ENCODE measurements at regions not wholly inside any gene's neighbourhood (a gene's known extent, or its start where the extent isn't known, plus 50 kb on each side); places are given as distances from the start of the nearest gene placed in this dataset.
"Not testable (repeated sequence)": the region's sequence is repeated elsewhere in the genome, so short reads cannot be mapped to it uniquely, and the experiment has no call there.

DNA sequence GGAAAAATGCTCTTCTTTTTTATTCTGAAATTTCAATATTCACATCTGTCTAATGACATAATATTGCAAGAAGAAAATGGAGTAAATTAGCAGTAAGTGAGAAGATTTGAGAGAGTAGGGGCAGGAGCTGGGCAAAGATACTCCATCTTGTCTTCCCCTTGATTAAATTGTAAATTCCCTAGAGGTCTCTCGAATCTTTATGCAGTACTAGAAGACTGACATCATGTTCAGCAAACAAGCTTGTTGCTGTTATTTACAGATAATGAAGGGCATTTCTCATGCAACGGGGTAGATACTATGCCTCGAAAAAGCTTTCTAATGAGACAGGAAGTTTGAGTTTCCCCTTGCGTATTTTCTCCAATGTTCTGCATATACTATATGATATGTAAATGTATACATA lies 306.9 kb upstream of the PTCHD4 start:
- DNase-seq (ENCODE audit: low read depth, low spot score) = no peak

DNA sequence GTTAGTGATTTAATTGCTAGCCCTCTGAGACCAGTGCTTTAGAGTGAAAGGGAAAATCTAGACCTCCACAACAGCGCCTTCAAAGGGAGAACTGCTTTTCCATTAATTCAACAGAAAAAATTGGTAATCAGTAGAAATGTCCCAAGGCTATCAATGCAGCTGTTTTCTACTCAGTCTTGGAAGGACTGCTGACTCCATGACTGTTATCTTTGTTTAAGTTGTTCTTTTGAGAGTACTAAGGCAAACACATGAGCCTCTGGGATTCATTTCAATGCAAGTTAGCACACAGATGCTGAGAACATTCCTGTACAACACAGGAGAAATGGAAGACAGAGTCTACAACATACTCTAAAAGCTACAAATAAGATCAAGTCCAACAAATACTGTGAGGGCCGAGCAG lies 301.7 kb upstream of the PTCHD4 start:
- DNase-seq (ENCODE audit: low read depth, low spot score) = no peak

DNA sequence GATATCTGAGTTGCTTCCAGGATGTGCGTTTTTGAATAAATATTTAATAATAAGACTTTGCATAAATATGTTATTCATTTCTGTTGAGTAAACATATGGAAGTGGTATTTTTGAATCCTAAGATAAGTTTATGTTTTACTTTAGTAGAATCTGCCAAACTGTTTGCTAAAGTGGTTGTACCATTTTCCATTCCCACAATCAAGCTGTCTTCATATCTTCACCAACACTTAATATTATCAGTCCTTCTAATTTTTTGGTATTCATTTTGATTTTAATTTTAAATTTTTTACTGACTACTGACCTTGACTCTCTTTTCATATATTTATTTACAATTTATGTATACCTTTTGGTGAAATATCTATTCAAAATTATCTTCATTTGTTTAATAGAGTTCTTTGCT lies 293.9 kb upstream of the PTCHD4 start:
- no peak for DNase-seq (ENCODE audit: low read depth, low spot score)

DNA sequence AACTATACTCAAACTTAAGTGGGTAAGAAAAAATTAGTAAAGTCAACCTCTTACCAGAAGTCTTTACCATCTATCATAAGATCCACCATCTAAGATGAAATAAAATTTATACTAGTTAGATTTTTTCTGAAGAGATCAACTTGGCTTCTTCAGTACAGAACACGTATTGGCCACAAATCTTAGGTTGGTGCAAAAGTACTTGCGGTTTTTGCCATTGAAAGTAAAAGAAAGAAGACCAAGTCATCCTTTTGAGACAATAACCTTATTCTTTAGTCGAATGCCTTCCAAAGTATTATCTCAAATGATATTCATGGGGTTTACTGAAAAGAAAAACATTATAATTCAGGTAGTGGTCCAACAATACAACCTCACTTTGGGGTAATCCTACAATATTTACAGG lies 292.6 kb upstream of the PTCHD4 start:
- DNase-seq (ENCODE audit: low read depth, low spot score) = no peak

DNA sequence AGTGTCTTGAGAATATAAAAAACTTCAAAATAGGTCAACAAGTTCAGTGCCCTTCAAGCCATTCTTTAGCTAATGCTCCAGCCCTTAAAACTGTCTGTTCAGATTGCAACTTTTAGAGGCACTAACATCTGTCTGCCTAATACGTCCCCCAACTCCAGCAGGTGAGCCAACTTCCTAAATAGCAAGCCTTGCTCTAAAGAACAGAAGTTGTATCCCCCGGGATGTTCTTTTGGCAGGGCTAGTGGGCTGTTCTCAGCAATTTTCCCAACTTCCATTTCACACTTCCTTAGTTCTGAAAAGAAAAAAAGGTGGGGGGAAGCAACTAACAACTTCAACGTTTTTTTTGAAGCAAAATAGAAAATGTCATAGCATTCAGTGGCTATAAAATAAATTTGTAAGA lies 290.0 kb upstream of the PTCHD4 start:
- no peak for DNase-seq (ENCODE audit: low read depth, low spot score)

DNA sequence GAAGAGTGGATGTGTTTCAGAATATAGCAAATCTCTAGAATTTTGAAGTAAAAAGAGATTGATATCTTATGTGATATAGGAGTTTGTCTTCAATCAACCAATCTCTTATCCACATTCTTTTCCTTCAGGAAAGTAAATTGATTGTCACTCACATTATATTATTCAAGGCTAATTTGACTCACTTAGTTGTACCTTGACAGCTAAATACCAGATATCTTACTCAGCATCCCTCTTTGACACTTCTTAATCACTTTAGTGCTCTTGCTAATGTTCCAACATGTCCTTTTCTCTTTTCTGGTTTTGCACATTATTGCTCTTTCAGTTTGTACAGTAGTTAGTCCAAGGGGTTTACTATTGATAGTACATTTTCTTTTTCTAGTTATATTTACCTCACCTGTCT lies 286.9 kb upstream of the PTCHD4 start:
- no peak for DNase-seq (ENCODE audit: low read depth, low spot score)

DNA sequence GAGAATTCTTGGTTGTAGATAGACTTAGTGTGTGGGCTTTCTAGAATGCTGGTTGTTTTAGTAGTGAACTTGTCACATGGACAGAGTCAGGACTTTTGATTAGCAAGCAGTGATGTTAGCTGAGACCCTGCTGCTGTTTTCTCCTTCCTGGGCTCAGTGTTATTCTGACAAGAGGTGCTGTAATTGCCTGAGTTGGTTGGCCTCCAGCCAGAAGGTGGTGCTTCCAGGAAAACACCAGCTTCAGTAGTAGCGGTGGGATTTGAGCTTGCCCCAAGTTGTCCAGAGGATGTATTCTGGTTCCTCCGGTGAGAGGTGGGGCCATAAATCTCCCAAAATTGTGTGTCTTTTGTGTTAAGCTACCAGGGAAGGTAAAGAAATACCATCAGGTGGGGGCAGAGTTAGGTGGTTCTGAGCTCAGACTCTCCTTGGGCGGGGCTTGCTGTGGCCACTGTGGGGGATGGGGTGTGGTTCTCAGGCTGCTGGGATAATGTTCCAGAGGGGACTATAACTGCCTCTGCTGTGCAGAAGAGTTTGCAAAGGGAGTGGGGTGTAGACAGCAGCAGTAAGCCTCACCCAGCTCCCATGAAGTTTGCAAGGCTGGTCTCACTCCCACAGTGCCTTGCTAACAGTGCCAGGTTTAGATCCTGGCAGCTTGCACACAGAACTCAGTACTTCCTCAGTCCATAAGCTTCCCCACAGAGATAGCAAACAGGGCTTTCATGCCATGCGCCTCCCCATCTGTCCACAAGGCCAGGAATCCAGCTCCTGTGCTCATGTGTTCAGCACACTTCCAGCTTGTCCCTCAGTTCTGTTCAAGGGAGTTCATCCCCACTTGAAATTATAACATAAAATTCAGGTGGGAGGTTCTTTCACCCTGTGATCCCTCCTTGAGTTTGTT lies 278.4 kb upstream of the PTCHD4 start:
- DNase-seq (ENCODE audit: low read depth, low spot score) = no peak

DNA sequence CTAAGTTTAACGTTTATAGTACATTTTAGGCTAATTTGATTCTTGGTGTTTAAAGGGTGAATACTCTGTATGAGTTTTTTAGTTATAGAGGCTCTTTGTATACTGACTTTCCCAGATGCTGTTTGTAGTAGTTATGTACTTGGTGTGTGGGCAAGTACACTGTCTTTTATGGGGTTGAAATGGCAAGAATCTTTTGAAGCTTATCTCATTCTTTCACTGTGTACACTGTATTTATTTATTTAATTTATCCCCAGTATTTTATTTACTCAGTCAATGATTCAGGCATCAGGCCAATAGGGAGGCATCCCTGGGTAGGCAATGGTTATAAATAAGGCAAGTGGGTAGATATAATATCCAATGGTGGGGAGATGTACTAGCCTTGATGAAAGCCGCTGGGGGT lies 277.0 kb upstream of the PTCHD4 start:
- DNase-seq (ENCODE audit: low read depth, low spot score) = no peak

DNA sequence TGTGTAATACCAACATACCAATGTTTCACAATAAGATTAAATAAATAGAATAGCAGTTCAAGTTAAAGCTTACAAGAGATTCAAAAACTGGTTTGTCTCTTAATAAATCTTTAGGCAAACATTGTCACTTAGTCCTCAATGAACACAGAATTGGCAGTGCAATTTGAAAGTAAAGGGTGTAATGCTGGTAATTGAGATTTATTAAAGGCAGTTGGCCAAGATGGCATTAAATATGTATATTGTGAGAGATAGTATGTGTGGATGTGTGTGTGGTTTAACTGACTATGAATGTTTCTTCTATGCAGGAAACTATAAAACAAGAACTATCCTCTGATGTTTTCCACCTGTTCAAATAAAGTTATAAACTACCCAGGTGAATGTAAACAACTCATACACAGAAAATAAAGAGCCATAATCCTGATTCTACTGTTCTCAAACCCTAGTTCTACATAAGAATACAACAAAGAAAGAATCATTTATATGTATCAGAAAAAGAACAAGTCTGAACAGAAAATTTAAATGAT lies 267.9 kb upstream of the PTCHD4 start:
- DNase-seq (ENCODE audit: low read depth, low spot score) = no peak

DNA sequence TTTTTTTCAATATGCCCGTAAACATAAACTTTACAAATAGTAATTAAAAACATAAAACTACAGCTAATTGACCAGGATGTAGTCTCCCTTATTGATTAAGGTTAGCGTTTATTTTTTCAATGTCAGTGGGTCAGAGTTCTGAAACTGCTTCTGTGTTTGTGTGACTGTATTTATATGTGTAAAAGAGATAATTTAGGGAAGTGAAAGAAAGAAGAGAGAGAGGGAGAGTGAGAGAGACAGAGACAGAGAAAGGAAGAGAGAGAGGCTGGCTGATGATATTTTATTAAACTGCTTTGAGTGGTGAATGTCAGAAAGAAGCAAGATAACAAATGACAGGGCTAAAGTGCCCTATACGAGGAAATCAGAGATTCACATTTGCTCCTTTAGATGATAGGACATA lies 266.1 kb upstream of the PTCHD4 start:
- DNase-seq (ENCODE audit: low read depth, low spot score) = no peak

DNA sequence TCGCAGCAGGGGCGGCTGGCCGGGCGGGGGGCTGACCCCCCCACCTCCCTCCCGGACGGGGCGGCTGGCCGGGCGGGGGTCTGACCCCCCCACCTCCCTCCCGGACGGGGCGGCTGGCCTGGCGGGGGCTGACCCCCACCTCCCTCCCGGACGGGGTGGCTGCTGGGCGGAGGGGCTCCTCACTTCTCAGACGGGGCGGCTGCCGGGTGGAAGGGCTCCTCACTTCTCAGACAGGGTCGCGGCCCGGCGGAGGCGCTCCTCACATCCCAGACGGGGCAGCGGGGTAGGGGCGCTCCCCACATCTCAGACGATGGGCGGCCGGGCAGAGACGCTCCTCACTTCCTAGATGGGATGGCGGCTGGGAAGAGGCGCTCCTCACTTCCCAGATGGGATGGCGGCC lies 260.2 kb upstream of the PTCHD4 start:
- not testable (repeated sequence) for DNase-seq (ENCODE audit: low read depth, low spot score)

DNA sequence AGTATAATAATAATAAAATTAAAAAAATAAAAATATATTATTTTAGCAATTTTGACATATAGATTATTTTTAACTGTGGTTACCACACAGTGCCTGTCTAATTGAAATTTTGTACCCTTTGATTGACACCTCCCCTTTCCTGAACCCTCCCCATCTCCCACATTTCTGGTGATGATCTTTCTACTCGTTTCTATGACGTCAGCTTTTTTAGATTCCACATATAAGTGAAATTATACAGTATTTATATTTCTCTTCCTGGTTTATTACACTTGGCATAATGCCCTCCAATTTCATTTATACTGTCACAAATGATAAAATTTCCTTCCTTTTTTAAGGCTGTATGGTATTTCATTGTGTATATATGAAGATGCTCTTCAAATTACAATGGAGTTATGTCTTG lies 258.1 kb upstream of the PTCHD4 start:
- no peak for DNase-seq (ENCODE audit: low read depth, low spot score)

DNA sequence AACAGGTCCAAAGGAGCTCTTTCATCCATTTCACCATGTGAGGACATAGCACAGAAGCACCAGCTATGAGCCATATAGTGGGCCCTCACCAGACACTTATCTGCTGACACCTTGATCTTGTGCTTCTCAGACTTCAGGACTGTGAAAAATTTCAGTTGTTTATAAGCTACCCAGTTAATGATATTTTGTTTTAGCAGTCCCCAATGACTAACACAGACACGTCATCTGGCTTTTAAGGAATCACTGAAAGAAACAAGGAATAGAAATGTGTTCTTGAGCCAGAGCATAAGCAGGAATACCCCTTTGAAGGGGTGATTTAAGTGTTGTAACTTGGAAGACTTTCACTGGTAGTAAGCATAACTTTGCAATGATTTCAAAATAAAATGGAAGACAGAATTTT lies 214.7 kb upstream of the PTCHD4 start:
- no peak for DNase-seq (ENCODE audit: low read depth, low spot score)

DNA sequence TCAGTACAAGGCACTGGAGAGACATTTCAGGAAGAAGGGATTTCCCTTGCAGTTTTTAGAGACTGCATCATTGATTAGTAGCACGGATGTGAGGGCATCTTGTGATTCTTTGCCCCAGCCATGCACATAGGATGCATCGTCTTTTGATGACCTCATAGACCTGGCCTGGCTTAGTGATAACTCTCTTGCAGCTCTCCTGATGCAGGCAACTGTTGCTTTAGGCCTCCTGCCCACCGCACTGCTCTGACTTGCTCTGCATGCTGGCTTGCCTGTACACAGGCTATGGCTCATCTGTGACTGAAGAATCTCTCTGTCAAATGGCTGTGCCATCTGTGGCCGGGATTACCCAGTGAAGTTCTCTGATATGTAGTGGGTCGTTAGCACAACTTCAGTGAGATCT lies 207.7 kb upstream of the PTCHD4 start:
- DNase-seq (ENCODE audit: low read depth, low spot score) = no peak

DNA sequence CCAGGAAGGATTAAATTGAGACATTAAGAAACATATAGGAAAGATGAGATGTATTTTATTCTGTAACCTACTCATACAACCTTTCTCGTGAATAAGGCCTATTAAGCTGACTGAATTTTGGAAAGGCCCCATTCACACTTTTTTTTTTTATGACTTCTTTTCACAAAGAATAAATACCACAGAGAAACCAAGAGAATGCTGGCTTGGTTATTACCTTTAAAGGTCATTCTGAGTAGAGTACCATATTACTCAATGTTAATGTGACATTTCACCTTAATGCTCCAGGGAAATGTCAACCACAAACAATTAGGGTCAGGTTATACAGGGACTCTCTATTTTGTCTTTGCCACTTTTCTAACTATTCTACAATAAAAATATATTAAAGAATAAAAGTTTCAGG lies 204.9 kb upstream of the PTCHD4 start:
- no peak for DNase-seq (ENCODE audit: low read depth, low spot score)

DNA sequence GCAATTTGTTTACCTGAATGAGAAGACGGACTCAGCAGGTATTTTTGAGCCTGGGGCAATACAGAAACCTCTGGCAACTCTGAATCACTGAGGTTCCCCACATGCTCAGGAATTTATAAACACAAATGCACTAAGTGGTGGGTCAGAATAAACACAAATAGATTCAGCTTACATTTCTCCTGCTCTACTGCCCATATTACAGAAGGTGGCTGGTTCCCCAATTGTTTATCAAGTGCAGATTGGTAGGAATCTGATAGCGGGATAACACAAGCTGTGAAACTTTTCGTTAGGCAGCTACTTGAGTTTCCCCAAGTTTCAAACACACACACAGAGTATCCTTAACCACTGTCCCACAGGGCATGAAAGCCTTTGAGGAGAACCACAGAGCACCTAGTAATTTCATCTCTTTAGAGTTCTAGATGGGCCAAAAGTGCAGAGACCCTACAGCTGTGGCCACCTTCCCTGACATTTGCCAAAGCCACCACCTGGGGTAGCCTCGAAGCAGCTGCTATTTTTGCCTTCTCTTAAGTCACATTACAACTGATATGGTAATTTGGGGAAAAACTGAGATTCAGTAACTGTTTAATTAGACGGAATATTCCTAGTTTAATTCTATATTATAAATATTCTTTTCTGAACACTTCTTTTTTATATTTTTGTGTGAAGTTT lies 204.2 kb upstream of the PTCHD4 start:
- DNase-seq (ENCODE audit: low read depth, low spot score) = no peak

DNA sequence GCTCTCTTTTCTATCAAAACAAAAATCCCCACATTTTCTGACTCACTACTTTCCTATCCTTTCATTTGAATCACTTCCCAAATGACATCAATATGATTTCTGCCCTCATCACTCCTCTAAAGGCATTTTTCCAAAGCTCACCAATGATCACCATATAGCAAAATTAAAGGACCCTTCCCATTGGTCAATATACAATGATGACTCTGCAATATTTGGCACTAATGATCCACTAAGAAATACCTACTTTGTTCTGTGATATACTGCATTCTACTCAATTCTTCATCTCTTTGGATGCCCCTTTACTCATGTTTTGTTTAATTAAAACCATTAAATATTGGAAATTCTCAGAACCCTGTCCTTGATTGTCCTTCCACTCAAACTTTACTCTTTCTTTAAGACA lies 200.3 kb upstream of the PTCHD4 start:
- DNase-seq (ENCODE audit: low read depth, low spot score) = no peak

DNA sequence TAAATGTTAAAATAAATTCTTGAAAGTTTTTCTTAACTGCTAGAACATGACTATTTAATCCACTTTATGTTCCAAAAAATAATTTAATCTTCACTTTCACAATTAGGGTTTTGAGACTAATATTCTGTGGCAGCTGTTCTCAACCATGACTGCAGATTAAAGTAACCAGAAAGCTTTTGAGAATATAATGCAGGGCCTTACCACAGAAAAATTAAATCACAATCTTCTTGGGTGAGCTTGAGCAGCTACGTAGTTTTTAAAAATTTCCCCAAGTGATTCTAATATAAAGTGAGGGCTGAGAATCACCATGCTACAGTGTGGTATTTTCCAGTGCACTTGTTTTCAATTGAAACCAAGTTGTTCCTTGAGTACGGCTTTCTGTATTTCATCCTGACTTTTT lies 196.6 kb upstream of the PTCHD4 start:
- no peak for DNase-seq (ENCODE audit: low read depth, low spot score)

DNA sequence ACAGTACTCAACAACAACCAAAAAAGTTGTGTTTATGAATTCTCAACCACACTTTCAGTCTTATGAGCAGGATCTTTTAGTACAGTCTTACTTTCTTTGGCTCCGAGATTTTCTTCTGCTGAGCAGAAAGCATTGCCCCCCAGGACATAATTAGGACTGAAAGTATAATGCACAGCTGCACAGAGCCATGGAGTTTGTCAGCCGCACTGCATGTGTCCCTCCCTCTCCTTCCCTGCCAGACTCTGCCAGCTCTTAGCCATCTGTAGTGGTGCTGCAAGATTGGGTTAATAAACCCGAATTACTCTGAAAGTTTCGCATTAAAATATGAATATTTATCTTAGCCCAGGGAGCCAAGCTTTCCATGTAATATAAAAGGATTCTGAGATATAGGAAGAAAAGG lies 179.6 kb upstream of the PTCHD4 start:
- DNase-seq (ENCODE audit: low read depth, low spot score) = no peak

DNA sequence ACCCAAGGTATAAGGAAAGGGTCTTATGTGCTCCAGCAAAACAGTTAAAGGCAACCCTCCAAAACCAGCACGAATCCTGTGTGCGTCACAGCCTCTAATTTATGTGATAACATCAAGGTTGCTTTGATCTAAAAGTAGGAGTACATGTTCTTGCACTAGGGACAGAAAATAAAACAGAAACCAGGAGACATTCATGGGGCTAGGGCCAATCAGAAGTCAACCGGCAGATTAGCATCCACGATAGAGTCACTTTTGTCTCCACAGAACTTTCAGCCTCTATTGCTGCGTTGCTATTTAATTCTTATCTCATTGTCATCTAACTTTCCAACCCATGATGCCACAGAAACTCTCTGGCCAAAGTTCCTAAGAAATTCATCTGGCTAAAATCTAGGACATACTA lies 178.8 kb upstream of the PTCHD4 start:
- DNase-seq (ENCODE audit: low read depth, low spot score) = no peak

DNA sequence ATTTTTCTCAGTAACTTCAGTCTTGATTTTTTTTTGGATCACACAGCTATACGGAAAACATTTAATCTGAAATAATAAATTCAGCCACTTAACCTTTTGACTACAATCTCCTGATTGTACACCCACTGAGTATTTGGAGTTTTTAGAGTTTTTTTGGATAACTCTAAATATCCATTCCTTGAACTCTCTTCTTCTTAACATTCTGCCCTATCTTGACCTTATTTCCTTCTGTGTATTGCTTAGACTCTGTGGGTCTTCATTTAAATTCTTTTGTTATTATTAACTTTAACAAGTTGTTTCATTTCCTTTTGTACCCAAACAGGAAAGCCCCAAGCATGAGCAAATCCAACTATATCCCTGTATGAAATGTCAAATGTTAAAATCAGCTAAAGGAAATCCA lies 170.2 kb upstream of the PTCHD4 start:
- DNase-seq (ENCODE audit: low read depth, low spot score) = no peak

DNA sequence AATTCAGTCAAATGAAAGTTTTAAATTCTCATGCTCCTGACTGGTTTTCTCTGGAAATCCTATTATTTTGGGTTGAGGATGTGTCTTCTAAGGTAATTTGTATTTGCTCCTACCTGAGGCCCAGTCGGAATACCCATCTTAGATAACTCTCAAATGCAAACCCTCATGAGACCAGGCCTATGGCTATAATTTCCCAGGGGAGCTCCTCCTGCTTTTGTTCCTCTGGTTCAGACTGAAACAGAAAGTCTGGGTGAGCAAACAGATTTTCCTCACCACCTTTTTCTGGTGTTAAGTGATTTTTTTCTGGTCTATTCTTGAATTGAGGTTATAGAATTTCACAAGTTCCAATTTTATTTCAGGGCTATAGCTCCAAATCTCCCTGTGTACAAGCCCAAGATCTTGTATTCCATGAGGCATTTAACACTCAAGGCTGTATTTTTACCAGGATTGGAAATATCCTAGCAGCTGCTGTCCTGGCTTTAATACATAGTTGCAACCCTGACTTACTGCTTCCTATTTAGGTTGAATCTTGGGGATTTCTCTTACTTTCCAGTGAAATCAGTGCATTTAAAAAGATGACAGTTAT lies 169.1 kb upstream of the PTCHD4 start:
- DNase-seq (ENCODE audit: low read depth, low spot score) = no peak

DNA sequence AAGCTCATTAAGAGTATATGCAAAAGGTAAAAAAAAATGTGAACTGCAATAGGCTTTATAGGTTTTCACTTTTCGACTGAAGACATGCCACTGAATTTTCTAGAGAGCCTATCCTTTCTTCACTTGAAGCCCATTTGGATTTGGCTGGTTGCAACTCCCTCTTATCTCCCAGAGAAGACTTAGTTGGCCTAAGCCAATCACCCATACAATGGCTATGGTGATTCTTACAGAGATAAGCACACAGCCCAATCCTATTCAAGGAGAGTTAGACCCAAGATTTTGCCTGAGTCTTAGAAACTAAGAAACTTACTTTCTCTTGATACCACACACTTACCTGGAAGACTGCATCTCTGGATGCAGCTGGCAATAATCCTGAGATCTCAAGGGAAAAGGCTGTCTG lies 167.3 kb upstream of the PTCHD4 start:
- DNase-seq (ENCODE audit: low read depth, low spot score) = no peak

Data from smooth muscle cell of the brain vasculature (primary cell).